Nephron progenitor cell (in vitro differentiated cells): ENCODE measurements at regions not wholly inside any gene's neighbourhood (a gene's known extent, or its start where the extent isn't known, plus 50 kb on each side); places are given as distances from the start of the nearest gene placed in this dataset.
A peak's percentile ranks its signal among the peaks of the same experiment; 100 is the strongest.
"Not testable (repeated sequence)": the region's sequence is repeated elsewhere in the genome, so short reads cannot be mapped to it uniquely, and the experiment has no call there.

ENCODE experiments used
- DNase-seq: peaks from one replicate; pipeline ENCODE4 v3.0.0; 2021
- H3K27ac Mint-ChIP-seq: 2 replicates; pipeline ENCODE4 v1.8.0; 2021; ENCODE audit warnings: mild to moderate bottlenecking, moderate library complexity, mixed read lengths
- H3K27me3 Mint-ChIP-seq: 2 replicates; pipeline ENCODE4 v1.8.0; 2021; ENCODE audit warnings: mild to moderate bottlenecking, low read depth, mixed read lengths; ENCODE audit not compliant: poor library complexity
- H3K36me3 Mint-ChIP-seq: 2 replicates; pipeline ENCODE4 v1.8.0; 2021; ENCODE audit warnings: low read depth, mixed read lengths
- H3K4me1 Mint-ChIP-seq: 2 replicates; pipeline ENCODE4 v1.8.0; 2021; ENCODE audit warnings: mixed read lengths
- H3K4me3 Mint-ChIP-seq: 2 replicates; pipeline ENCODE4 v1.8.0; 2021; ENCODE audit warnings: mild to moderate bottlenecking, moderate library complexity, mixed read lengths
- H3K9me3 Mint-ChIP-seq: 2 replicates; pipeline ENCODE4 v1.8.0; 2021; ENCODE audit warnings: mild to moderate bottlenecking, moderate library complexity, mixed read lengths
- CTCF ChIP-seq: fragments of 200-600 bp; sonication (generic); IDR thresholded peaks from 2 replicates; pipeline ENCODE4 v1.5.0; 2021; ENCODE audit warnings: antibody characterized with exemption

GRCh38 chr9:113678119-113678858 is 197.8 kb upstream of the ZNF618 start:
- Mint-ChIP-seq H3K9me3 (no peaks in the 10 kb centered on the region), H3K36me3 (no peaks in the 10 kb centered on the region), H3K27me3 (peaks cover 12% of the 10 kb centered on the region), H3K27ac (no peak overlapping the region), H3K4me3 (no peak overlapping the region), H3K4me1 (peaks cover 38% of the 10 kb centered on the region)
- no peak for TF ChIP-seq CTCF
- DNase-seq = no peak

DNA sequence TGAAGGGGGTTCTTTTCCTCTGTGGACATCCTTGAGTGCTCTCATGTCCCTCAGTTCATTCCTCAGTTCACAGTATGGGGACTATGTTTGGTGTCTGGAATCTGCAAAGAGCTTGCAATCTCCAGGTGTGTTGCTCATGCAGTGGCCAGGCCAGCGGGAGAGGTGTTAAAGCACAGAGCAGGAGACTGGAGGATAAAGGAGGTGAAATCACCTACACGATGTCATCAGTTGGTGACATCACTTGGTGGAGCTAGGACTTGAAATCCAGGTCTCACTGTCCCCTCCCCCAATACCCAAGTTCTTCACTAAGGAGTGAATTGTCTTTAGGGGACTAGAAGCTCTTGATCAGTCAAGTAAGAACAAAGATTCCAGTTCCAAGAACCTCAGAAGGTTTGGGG is 197.3 kb upstream of the ZNF618 start:
- H3K9me3 Mint-ChIP-seq = no peaks in the 10 kb centered on the region
- TF ChIP-seq CTCF = no peak
- no peak overlapping the region for H3K4me3 Mint-ChIP-seq
- no peak for DNase-seq
- H3K4me1 Mint-ChIP-seq = peaks cover 33% of the 10 kb centered on the region
- H3K27ac Mint-ChIP-seq = no peak overlapping the region
- H3K36me3 Mint-ChIP-seq = no peaks in the 10 kb centered on the region
- peaks cover 13% of the 10 kb centered on the region for H3K27me3 Mint-ChIP-seq

- no peaks in the 10 kb centered on the region for H3K36me3 Mint-ChIP-seq
- peaks cover 12% of the 10 kb centered on the region for H3K4me1 Mint-ChIP-seq
- peak; percentile 89 for DNase-seq
- H3K4me3 Mint-ChIP-seq = no peak overlapping the region
- peaks cover 40% of the 10 kb centered on the region for H3K27me3 Mint-ChIP-seq
- TF ChIP-seq CTCF = peak; percentile 95
- no peaks in the 10 kb centered on the region for H3K9me3 Mint-ChIP-seq
- no peak overlapping the region for H3K27ac Mint-ChIP-seq
Observed at GRCh38 chr9:113682297-113682771, 193.8 kb upstream of the ZNF618 start.

GRCh38 chr9:113685636-113686035 is 190.5 kb upstream of the ZNF618 start:
- not testable (repeated sequence) for H3K36me3 Mint-ChIP-seq, DNase-seq, H3K9me3 Mint-ChIP-seq, H3K4me1 Mint-ChIP-seq, H3K4me3 Mint-ChIP-seq, H3K27ac Mint-ChIP-seq
- peaks cover 64% of the 10 kb centered on the region for H3K27me3 Mint-ChIP-seq

GRCh38 chr9:113687107-113687679 is 188.9 kb upstream of the ZNF618 start:
- Mint-ChIP-seq H3K36me3 (no peaks in the 10 kb centered on the region), H3K27ac (no peak overlapping the region), H3K4me3 (peak overlapping the region; percentile 69), H3K27me3 (peaks cover 70% of the 10 kb centered on the region), H3K4me1 (peaks cover 7% of the 10 kb centered on the region), H3K9me3 (no peaks in the 10 kb centered on the region)
- no peak for DNase-seq
- no peak for TF ChIP-seq CTCF

DNA sequence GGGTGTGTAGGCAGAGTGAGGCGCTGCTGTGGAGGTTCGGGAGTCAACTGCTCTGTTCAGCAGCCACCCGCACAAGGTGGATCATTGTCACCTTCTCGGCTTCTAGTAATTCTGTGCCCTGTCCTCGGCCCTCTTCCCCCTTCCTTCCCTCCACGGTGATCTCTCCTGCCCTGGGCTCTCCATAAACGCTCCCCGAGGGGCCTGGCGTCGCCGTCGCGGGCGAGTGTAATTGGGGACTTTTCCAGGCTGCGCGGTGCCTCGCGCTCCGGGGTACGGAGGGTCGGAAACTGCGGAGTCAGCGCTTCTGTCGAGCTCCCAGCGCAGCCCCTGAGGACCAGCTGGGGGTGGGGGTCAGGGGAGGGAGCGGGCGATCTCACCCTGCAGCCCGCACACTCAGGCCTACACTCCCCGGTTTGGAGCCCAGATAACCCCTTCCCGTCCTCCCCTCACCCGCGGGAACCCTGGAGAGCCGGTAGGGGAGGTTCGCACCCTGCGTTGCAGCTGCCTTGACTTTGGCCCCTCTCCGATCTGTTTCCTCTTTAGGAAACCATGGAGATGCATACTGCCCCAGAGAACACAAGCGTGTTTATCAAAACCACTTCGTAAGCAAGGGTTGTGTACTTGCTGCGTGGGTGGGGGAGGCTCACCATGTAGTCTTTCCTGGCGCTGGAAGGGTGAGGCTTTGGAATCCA is 188.3 kb upstream of the ZNF618 start:
- DNase-seq = peak; percentile 46
- Mint-ChIP-seq H3K4me3 (peak overlapping the region; percentile 69), H3K27me3 (peaks cover 70% of the 10 kb centered on the region), H3K9me3 (no peaks in the 10 kb centered on the region), H3K4me1 (peaks cover 7% of the 10 kb centered on the region), H3K27ac (no peak overlapping the region), H3K36me3 (no peaks in the 10 kb centered on the region)
- TF ChIP-seq CTCF = no peak
